Panc1 (cell line): ENCODE measurements at regions not wholly inside any gene's neighbourhood (a gene's known extent, or its start where the extent isn't known, plus 50 kb on each side); places are given as distances from the start of the nearest gene placed in this dataset.

Experiments
- CTCF ChIP-seq: fragments of 450-650 bp; IDR thresholded peaks from 2 replicates; pipeline ENCODE4 v1.5.1; 2017; ENCODE audit warnings: mild to moderate bottlenecking
- POLR2AphosphoS5 ChIP-seq: IDR thresholded peaks from 2 replicates; pipeline ENCODE4 v1.6.1; 2012; ENCODE audit warnings: mild to moderate bottlenecking, low read depth, low read length, moderate library complexity
- SIN3A ChIP-seq: IDR thresholded peaks from 2 replicates; pipeline ENCODE4 v1.6.1; 2012; ENCODE audit warnings: low read depth, mild to moderate bottlenecking, low read length, moderate library complexity, borderline replicate concordance; ENCODE audit not compliant: insufficient read depth
- TCF7L2 ChIP-seq: IDR thresholded peaks from 2 replicates; pipeline ENCODE4 v1.6.1; 2011; ENCODE audit warnings: mild to moderate bottlenecking, low read depth, low read length, inconsistent platforms
- TF ChIP-seq, protein P1 (sequence below), 2 experiments: IDR thresholded peaks; 2 replicates each; pipeline ENCODE4 v1.6.1; 2011 to 2012; ENCODE audit warnings: low read depth in 2 of 2, control low read depth in 1 of 2, low read length in 1 of 2, mild to moderate bottlenecking in 1 of 2, moderate library complexity in 1 of 2; ENCODE audit not compliant: insufficient read depth in 1 of 2

- TF ChIP-seq CTCF (no peak), SIN3A (no peak), TCF7L2 (no peak), POLR2AphosphoS5 (no peak)
- TF ChIP-seq, protein P1, sequence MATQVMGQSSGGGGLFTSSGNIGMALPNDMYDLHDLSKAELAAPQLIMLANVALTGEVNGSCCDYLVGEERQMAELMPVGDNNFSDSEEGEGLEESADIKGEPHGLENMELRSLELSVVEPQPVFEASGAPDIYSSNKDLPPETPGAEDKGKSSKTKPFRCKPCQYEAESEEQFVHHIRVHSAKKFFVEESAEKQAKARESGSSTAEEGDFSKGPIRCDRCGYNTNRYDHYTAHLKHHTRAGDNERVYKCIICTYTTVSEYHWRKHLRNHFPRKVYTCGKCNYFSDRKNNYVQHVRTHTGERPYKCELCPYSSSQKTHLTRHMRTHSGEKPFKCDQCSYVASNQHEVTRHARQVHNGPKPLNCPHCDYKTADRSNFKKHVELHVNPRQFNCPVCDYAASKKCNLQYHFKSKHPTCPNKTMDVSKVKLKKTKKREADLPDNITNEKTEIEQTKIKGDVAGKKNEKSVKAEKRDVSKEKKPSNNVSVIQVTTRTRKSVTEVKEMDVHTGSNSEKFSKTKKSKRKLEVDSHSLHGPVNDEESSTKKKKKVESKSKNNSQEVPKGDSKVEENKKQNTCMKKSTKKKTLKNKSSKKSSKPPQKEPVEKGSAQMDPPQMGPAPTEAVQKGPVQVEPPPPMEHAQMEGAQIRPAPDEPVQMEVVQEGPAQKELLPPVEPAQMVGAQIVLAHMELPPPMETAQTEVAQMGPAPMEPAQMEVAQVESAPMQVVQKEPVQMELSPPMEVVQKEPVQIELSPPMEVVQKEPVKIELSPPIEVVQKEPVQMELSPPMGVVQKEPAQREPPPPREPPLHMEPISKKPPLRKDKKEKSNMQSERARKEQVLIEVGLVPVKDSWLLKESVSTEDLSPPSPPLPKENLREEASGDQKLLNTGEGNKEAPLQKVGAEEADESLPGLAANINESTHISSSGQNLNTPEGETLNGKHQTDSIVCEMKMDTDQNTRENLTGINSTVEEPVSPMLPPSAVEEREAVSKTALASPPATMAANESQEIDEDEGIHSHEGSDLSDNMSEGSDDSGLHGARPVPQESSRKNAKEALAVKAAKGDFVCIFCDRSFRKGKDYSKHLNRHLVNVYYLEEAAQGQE (IDR thresholded peaks at IDR 0.05; ENCODE audit: insufficient read depth in 1 of 2, low read depth in 2 of 2, low read length in 1 of 2): no peak
Observed at GRCh38 chrX:6852121-6852520, 295.4 kb upstream of the STS start.
